ENCODE measurements at regions not wholly inside any gene's neighbourhood (a gene's known extent, or its start where the extent isn't known, plus 50 kb on each side); places are given as distances from the start of the nearest gene placed in this dataset.

- Histone ChIP-seq H3K27me3 (ENCODE audit: control insufficient read depth in 2 of 2, insufficient read depth in 2 of 2, low read length in 2 of 2) (no peaks in the 10 kb centered on the region), H3K9me3 (replicated peaks in 1 of 2; ENCODE audit: control insufficient read depth in 1 of 2, insufficient read depth in 1 of 2, low read length in 2 of 2) (peaks cover 28 to 31% of the 10 kb centered on the region in 2 donors), H4K20me1 (ENCODE audit: insufficient read depth, low read length) (no peaks in the 10 kb centered on the region), H3K36me3 (replicated peaks in 1 of 2; ENCODE audit: control insufficient read depth in 1 of 2, insufficient read depth in 2 of 2, low read length in 2 of 2) (no peaks in the 10 kb centered on the region), H3K4me3 (replicated peaks in 1 of 3; ENCODE audit: low read depth in 2 of 3, low read length in 3 of 3) (no peak overlapping the region), H3K79me2 (ENCODE audit: insufficient read depth, low read length) (no peaks in the 10 kb centered on the region), H2AFZ (ENCODE audit: insufficient read depth, low read depth, low read length, poor library complexity, severe bottlenecking) (no peak overlapping the region), H3K4me2 (replicated peaks; ENCODE audit: extremely low read depth, low read length, poor library complexity, severe bottlenecking) (no peak overlapping the region), H3K4me1 (ENCODE audit: control insufficient read depth in 1 of 2, insufficient read depth in 2 of 2, low read length in 2 of 2) (no peaks in the 10 kb centered on the region), H3K27ac (ENCODE audit: low read depth in 1 of 2, low read length in 2 of 2) (no peak overlapping the region), H3K9ac (ENCODE audit: insufficient read depth, low read length, poor library complexity, severe bottlenecking) (no peak overlapping the region)
- Mint-ChIP-seq H3K27ac (no peak overlapping the region), H3K4me1 (no peaks in the 10 kb centered on the region), H3K27me3 (ENCODE audit: low read depth in 3 of 3) (peaks cover 0 to 4% (median 2%) of the 10 kb centered on the region in 3 donors), H3K4me3 (no peak overlapping the region), H3K36me3 (no peaks in the 10 kb centered on the region), H3K9me3 (peaks cover 17 to 62% (median 40%) of the 10 kb centered on the region in 7 donors)
- TF ChIP-seq CTCF (IDR thresholded peaks at IDR 0.05): no peak
- no CpG with 5 or more reads among the region's 5 CpGs for WGBS (ENCODE audit: insufficient coverage)
- no peak for DNase-seq
- intact Hi-C loops (cut with micrococcal nuclease): no loop called here
Observed at GRCh38 chr7:149375234-149376008, 85.4 kb downstream of the ZNF777 start.

- Histone ChIP-seq H3K27me3 (ENCODE audit: control insufficient read depth in 2 of 2, insufficient read depth in 2 of 2, low read length in 2 of 2) (peaks cover 0 to 2% of the 10 kb centered on the region in 2 donors), H3K4me3 (replicated peaks in 1 of 3; ENCODE audit: low read depth in 2 of 3, low read length in 3 of 3) (no peak overlapping the region), H3K4me2 (replicated peaks; ENCODE audit: extremely low read depth, low read length, poor library complexity, severe bottlenecking) (no peak overlapping the region), H3K9ac (ENCODE audit: insufficient read depth, low read length, poor library complexity, severe bottlenecking) (no peak overlapping the region), H3K27ac (ENCODE audit: low read depth in 1 of 2, low read length in 2 of 2) (no peak overlapping the region), H3K36me3 (replicated peaks in 1 of 2; ENCODE audit: control insufficient read depth in 1 of 2, insufficient read depth in 2 of 2, low read length in 2 of 2) (no peaks in the 10 kb centered on the region), H3K4me1 (ENCODE audit: control insufficient read depth in 1 of 2, insufficient read depth in 2 of 2, low read length in 2 of 2) (no peaks in the 10 kb centered on the region), H4K20me1 (ENCODE audit: insufficient read depth, low read length) (no peaks in the 10 kb centered on the region), H3K9me3 (replicated peaks in 1 of 2; ENCODE audit: control insufficient read depth in 1 of 2, insufficient read depth in 1 of 2, low read length in 2 of 2) (peaks cover 27 to 37% of the 10 kb centered on the region in 2 donors), H2AFZ (ENCODE audit: insufficient read depth, low read depth, low read length, poor library complexity, severe bottlenecking) (no peak overlapping the region), H3K79me2 (ENCODE audit: insufficient read depth, low read length) (no peaks in the 10 kb centered on the region)
- Mint-ChIP-seq H3K27me3 (ENCODE audit: low read depth in 3 of 3) (peaks cover 0 to 4% (median 0%) of the 10 kb centered on the region in 3 donors), H3K9me3 (peaks cover 19 to 60% (median 48%) of the 10 kb centered on the region in 7 donors), H3K36me3 (no peaks in the 10 kb centered on the region), H3K4me1 (no peaks in the 10 kb centered on the region), H3K27ac (no peak overlapping the region), H3K4me3 (no peak overlapping the region)
- intact Hi-C loops (cut with micrococcal nuclease): no loop called here
- no CpG with 5 or more reads among the region's 3 CpGs for WGBS (ENCODE audit: insufficient coverage)
- DNase-seq: no peak
- TF ChIP-seq CTCF (IDR thresholded peaks at IDR 0.05): no peak
Observed at GRCh38 chr7:149377386-149377785, 83.5 kb downstream of the ZNF777 start.

All from CD14-positive monocyte (primary cell).